Esophagus squamous epithelium (tissue), 5 donors: ENCODE measurements at regions not wholly inside any gene's neighbourhood (a gene's known extent, or its start where the extent isn't known, plus 50 kb on each side); places are given as distances from the start of the nearest gene placed in this dataset.

Experiments used
- DNase-seq: peaks from one replicate; lab custom pipeline; 2025; lab: John Stamatoyannopoulos, UW
- H3K27ac ChIP-seq, 4 donors: fragments of 200-600 bp; sonication (generic); one replicate each; pipeline ENCODE4 v1.5.1; 2016 to 2019; ENCODE audit warnings: mild to moderate bottlenecking in 1 of 4
- H3K27me3 ChIP-seq, 4 donors: fragments of 200-600 bp; sonication (generic); 1 replicate in 3 of 4; 2 replicates in 1 of 4; pipeline versions ENCODE4 v1.5.1 to v1.6.0; 2017 to 2021; ENCODE audit warnings: antibody characterized with exemption in 1 of 4
- H3K36me3 ChIP-seq, 3 donors: fragments of 200-600 bp; sonication (generic); one replicate each; pipeline ENCODE4 v1.5.1; 2016 to 2019
- H3K4me1 ChIP-seq, 3 donors: fragments of 200-600 bp; sonication (generic); one replicate each; pipeline ENCODE4 v1.5.1; 2017 to 2019
- H3K4me3 ChIP-seq, 4 donors: fragments of 200-600 bp; sonication (generic); 1 replicate in 3 of 4; 2 replicates in 1 of 4; pipeline ENCODE4 v1.5.1; 2016 to 2019; ENCODE audit warnings: mild to moderate bottlenecking in 2 of 4, moderate library complexity in 1 of 4
- H3K9me3 ChIP-seq, 3 donors: fragments of 200-600 bp; sonication (generic); one replicate each; pipeline ENCODE4 v1.5.1; 2016 to 2019
- POLR2A ChIP-seq, 4 donors: fragments of 450-650 bp; IDR thresholded peaks; one replicate each; pipeline ENCODE4 v1.6.1; 2017; ENCODE audit warnings: antibody characterized with exemption in 4 of 4, mild to moderate bottlenecking in 4 of 4, moderate library complexity in 3 of 4
- WGBS, 2 donors: methylation state at CpG; one replicate each; pipeline ENCODE4 v1.1.5; 2018; 5-methylcytosine and 5-hydroxymethylcytosine counted together
- intact Hi-C: fragments of 100-400 bp; cut with DNase I; formaldehyde crosslinking; loops from one replicate; pipeline ENCODE4 v1.15.0; 2022
- TF ChIP-seq, protein P1 (sequence below), 6 experiments: fragments of 450-650 bp in 4 of 6; fragments of 200-600 bp in 2 of 6; sonication (generic) in 2 of 6; IDR thresholded peaks; one replicate each; pipeline ENCODE4 v1.5.1; 2016 to 2019; ENCODE audit warnings: antibody characterized with exemption in 6 of 6, mild to moderate bottlenecking in 4 of 6, moderate library complexity in 4 of 6
- donor health status: DM: yes; HTN: yes; CAD: no.

- no peaks in the 10 kb centered on the region for H3K9me3 ChIP-seq
- no peak overlapping the region for H3K27ac ChIP-seq
- H3K36me3 ChIP-seq: no peaks in the 10 kb centered on the region
- no peaks in the 10 kb centered on the region for H3K4me1 ChIP-seq
- H3K4me3 ChIP-seq: no peak overlapping the region
- intact Hi-C loops: no loop called here
- H3K27me3 ChIP-seq: peaks cover 0 to 8% (median 0%) of the 10 kb centered on the region in 4 donors
- 75 to 82% methylated on average over 4 of the region's 4 CpGs for WGBS, 2 donors
- TF ChIP-seq, protein P1, sequence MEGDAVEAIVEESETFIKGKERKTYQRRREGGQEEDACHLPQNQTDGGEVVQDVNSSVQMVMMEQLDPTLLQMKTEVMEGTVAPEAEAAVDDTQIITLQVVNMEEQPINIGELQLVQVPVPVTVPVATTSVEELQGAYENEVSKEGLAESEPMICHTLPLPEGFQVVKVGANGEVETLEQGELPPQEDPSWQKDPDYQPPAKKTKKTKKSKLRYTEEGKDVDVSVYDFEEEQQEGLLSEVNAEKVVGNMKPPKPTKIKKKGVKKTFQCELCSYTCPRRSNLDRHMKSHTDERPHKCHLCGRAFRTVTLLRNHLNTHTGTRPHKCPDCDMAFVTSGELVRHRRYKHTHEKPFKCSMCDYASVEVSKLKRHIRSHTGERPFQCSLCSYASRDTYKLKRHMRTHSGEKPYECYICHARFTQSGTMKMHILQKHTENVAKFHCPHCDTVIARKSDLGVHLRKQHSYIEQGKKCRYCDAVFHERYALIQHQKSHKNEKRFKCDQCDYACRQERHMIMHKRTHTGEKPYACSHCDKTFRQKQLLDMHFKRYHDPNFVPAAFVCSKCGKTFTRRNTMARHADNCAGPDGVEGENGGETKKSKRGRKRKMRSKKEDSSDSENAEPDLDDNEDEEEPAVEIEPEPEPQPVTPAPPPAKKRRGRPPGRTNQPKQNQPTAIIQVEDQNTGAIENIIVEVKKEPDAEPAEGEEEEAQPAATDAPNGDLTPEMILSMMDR (IDR thresholded peaks at IDR 0.05): no peak
- TF ChIP-seq POLR2A (IDR thresholded peaks at IDR 0.05): no peak
- no peak for DNase-seq
Observed at GRCh38 chr16:65947951-65948350, 418.5 kb upstream of the CDH5 start.

DNA sequence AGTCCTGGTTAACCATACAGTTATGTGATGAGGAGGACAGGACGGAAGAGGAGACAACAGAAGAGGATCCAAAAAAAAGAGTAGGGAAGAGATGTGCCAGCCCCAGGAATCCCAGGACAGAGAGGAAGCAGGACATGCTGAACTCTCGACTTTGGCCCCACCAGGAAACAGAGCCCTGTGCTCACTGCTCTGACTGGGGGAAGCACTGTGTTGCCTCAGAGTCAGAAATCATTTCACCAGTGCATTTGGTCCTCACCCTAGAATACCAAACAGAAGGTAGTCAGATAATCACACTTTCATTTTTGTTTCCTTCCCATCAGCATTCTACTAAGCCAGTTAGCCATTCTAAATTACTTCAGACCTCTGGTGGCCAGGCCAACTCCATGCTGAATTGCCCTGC is 421.0 kb upstream of the CDH5 start:
- TF ChIP-seq, protein P1 (IDR thresholded peaks at IDR 0.05): no peak
- TF ChIP-seq POLR2A (IDR thresholded peaks at IDR 0.05): no peak
- H3K4me1 ChIP-seq: no peaks in the 10 kb centered on the region

DNA sequence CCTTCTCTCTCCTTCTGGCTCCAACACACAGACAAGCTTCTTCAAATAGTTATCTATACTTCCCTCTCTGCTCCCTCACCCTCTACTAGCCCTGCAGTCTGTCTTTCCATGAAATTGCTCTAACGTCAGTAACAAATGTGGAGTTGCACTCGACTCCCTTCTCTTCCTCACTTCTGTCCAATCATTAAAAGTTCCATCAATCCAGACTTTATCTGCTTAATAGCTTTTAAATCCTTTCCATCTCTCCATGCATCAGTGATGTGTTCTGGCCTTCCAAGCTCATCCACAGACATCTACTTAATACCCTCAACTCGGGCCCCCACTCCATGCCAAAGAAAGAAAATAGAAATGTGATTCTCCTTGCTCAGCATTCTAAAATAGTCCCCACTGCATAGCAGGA is 422.1 kb upstream of the CDH5 start:
- H3K4me3 ChIP-seq: no peak overlapping the region
- H3K4me1 ChIP-seq: no peaks in the 10 kb centered on the region
- TF ChIP-seq, protein P1 (IDR thresholded peaks at IDR 0.05): no peak
- no peak for TF ChIP-seq POLR2A (IDR thresholded peaks at IDR 0.05)
- WGBS, 2 donors: 35 to 55% methylated on average over 3 of the region's 3 CpGs
- no peak for DNase-seq
- intact Hi-C loops: no loop called here
- H3K9me3 ChIP-seq: no peaks in the 10 kb centered on the region
- H3K27ac ChIP-seq: no peak overlapping the region
- H3K36me3 ChIP-seq: no peaks in the 10 kb centered on the region
- H3K27me3 ChIP-seq: no peaks in the 10 kb centered on the region

More for the DNA sequence above, 421.0 kb upstream of the CDH5 start:
- WGBS, 2 donors: 42 to 72% methylated on average over 2 of the region's 2 CpGs
- H3K36me3 ChIP-seq: no peaks in the 10 kb centered on the region
- H3K9me3 ChIP-seq: no peaks in the 10 kb centered on the region
- no peak for DNase-seq
- H3K4me3 ChIP-seq: no peak overlapping the region
- intact Hi-C loops: no loop called here
- no peak overlapping the region for H3K27ac ChIP-seq
- peaks cover 0 to under 1% (median 0%) of the 10 kb centered on the region in 4 donors for H3K27me3 ChIP-seq

DNA sequence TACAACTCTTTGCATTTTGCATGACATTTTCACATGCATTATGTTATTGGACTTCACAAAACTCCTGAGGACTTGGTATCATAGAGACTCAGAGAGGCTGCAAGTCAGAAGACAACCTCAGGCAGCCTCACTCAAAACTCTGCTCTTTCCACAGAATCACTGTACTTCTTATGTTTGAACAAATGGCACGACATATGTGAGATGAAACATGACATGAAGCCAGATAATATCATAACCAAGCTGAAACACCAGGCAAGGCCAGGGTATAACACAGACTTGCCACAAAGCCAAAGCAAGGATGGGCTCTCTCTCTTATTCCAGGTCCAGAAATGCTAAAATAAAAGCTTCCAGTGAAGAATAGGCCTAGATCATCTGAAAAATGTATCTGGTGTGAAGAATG is 425.8 kb upstream of the CDH5 start:
- H3K4me1 ChIP-seq: no peaks in the 10 kb centered on the region
- intact Hi-C loops: no loop called here
- DNase-seq: no peak
- no peaks in the 10 kb centered on the region for H3K27me3 ChIP-seq
- no peaks in the 10 kb centered on the region for H3K9me3 ChIP-seq
- no peaks in the 10 kb centered on the region for H3K36me3 ChIP-seq
- H3K4me3 ChIP-seq: no peak overlapping the region
- WGBS, 2 donors: 58 to 71% methylated on average over 1 of the region's 1 CpG
- no peak overlapping the region for H3K27ac ChIP-seq
- TF ChIP-seq, protein P1 (IDR thresholded peaks at IDR 0.05): no peak
- no peak for TF ChIP-seq POLR2A (IDR thresholded peaks at IDR 0.05)

GRCh38 chr16:65938083-65938482 is 428.4 kb upstream of the CDH5 start:
- Histone ChIP-seq H3K27me3 (no peaks in the 10 kb centered on the region), H3K4me1 (no peaks in the 10 kb centered on the region), H3K27ac (no peak overlapping the region), H3K4me3 (no peak overlapping the region), H3K9me3 (no peaks in the 10 kb centered on the region), H3K36me3 (no peaks in the 10 kb centered on the region)
- intact Hi-C loops: no loop called here
- 71 to 83% methylated on average over 1 of the region's 1 CpG for WGBS, 2 donors
- no peak for DNase-seq
- no peak for TF ChIP-seq POLR2A (IDR thresholded peaks at IDR 0.05)
- TF ChIP-seq, protein P1 (IDR thresholded peaks at IDR 0.05): no peak
